ENCODE measurements at regions not wholly inside any gene's neighbourhood (a gene's known extent, or its start where the extent isn't known, plus 50 kb on each side); places are given as distances from the start of the nearest gene placed in this dataset.

- TF ChIP-seq TAF1 (IDR thresholded peaks at IDR 0.05; ENCODE audit: borderline replicate concordance, low read depth, low read length) (no peak), POLR2AphosphoS5 (IDR thresholded peaks at IDR 0.05; ENCODE audit: low read depth, low read length) (no peak), POLR2A (IDR thresholded peaks at IDR 0.05; ENCODE audit: low read depth, low read length) (no peak)
Observed at GRCh38 chr7:116327135-116327534, 116.8 kb downstream of the TES start.

All from GM12892 (cell line).